ENCODE measurements at regions not wholly inside any gene's neighbourhood (a gene's known extent, or its start where the extent isn't known, plus 50 kb on each side); places are given as distances from the start of the nearest gene placed in this dataset.

- H3K9me3 Mint-ChIP-seq (ENCODE audit: insufficient read depth): no peaks in the 10 kb centered on the region
- ChIA-PET POLR2A (no interaction called here), CTCF (no interaction called here)
- no peaks in the 10 kb centered on the region for H3K4me1 Mint-ChIP-seq
- no peak overlapping the region for H3K4me2 ChIP-seq (replicated peaks; ENCODE audit: low read depth, low read length, poor library complexity, severe bottlenecking)
- H3K27ac Mint-ChIP-seq: no peak overlapping the region
- intact Hi-C loops (cut with micrococcal nuclease): no loop called here
- H3K4me3 ChIP-seq (ENCODE audit: control extremely low read depth in 1 of 5, extremely low read depth in 1 of 5, insufficient read depth in 1 of 5, low read depth in 2 of 5, low read length in 4 of 5): no peak overlapping the region
- H3K9ac ChIP-seq (ENCODE audit: low read length): no peak overlapping the region
- no peaks in the 10 kb centered on the region for H4K20me1 ChIP-seq (ENCODE audit: control insufficient read depth, insufficient read depth, low read length, poor library complexity, severe bottlenecking)
- no peak for TF ChIP-seq CTCF (IDR thresholded peaks at IDR 0.05)
- no peak for TF ChIP-seq EZH2 (IDR thresholded peaks at IDR 0.05; ENCODE audit: borderline replicate concordance, insufficient read depth, low read depth, low read length, poor library complexity, severe bottlenecking)
- H3K27me3 Mint-ChIP-seq: no peaks in the 10 kb centered on the region
- H3K36me3 ChIP-seq (replicated peaks in 1 of 2; ENCODE audit: control extremely low read depth in 1 of 2, control insufficient read depth in 1 of 2, extremely low read depth in 1 of 2, insufficient read depth in 2 of 2, low read length in 1 of 2): no peaks in the 10 kb centered on the region
- H3K4me3 Mint-ChIP-seq: no peak overlapping the region
- H3K27me3 ChIP-seq (replicated peaks in 1 of 4; ENCODE audit: control extremely low read depth in 1 of 4, control insufficient read depth in 3 of 4, insufficient read depth in 4 of 4, low read length in 3 of 4): no peaks in the 10 kb centered on the region
- H2AFZ ChIP-seq (ENCODE audit: insufficient read depth, low read depth, low read length, poor library complexity, severe bottlenecking): no peak overlapping the region
- H3K27ac ChIP-seq (ENCODE audit: low read length in 2 of 2): no peak overlapping the region
- H3K4me1 ChIP-seq (ENCODE audit: control insufficient read depth in 2 of 2, insufficient read depth in 2 of 2, low read length in 2 of 2): no peaks in the 10 kb centered on the region
- DNase-seq (no peak), ATAC-seq (ENCODE audit: low read depth) (no peak)
- H3K79me2 ChIP-seq (ENCODE audit: control insufficient read depth, insufficient read depth, low read length): no peaks in the 10 kb centered on the region
- no CpG with 5 or more reads among the region's 1 CpG for WGBS (ENCODE audit: insufficient coverage)
- peaks cover 0 to 5% (median 0%) of the 10 kb centered on the region in 3 donors for H3K9me3 ChIP-seq (ENCODE audit: control extremely low read depth in 1 of 3, control insufficient read depth in 2 of 3, insufficient read depth in 1 of 3, low read length in 2 of 3)
Measured at GRCh38 chr6:94902974-94903628, 674.2 kb upstream of the MANEA start.

- Histone ChIP-seq H3K27ac (ENCODE audit: low read length in 2 of 2) (no peak overlapping the region), H3K4me1 (ENCODE audit: control insufficient read depth in 2 of 2, insufficient read depth in 2 of 2, low read length in 2 of 2) (no peaks in the 10 kb centered on the region), H3K9ac (ENCODE audit: low read length) (no peak overlapping the region), H3K27me3 (replicated peaks in 1 of 4; ENCODE audit: control extremely low read depth in 1 of 4, control insufficient read depth in 3 of 4, insufficient read depth in 4 of 4, low read length in 3 of 4) (no peaks in the 10 kb centered on the region), H4K20me1 (ENCODE audit: control insufficient read depth, insufficient read depth, low read length, poor library complexity, severe bottlenecking) (no peaks in the 10 kb centered on the region), H3K4me2 (replicated peaks; ENCODE audit: low read depth, low read length, poor library complexity, severe bottlenecking) (no peak overlapping the region), H2AFZ (ENCODE audit: insufficient read depth, low read depth, low read length, poor library complexity, severe bottlenecking) (no peak overlapping the region), H3K79me2 (ENCODE audit: control insufficient read depth, insufficient read depth, low read length) (no peaks in the 10 kb centered on the region), H3K4me3 (ENCODE audit: control extremely low read depth in 1 of 5, extremely low read depth in 1 of 5, insufficient read depth in 1 of 5, low read depth in 2 of 5, low read length in 4 of 5) (no peak overlapping the region), H3K36me3 (replicated peaks in 1 of 2; ENCODE audit: control extremely low read depth in 1 of 2, control insufficient read depth in 1 of 2, extremely low read depth in 1 of 2, insufficient read depth in 2 of 2, low read length in 1 of 2) (no peaks in the 10 kb centered on the region), H3K9me3 (ENCODE audit: control extremely low read depth in 1 of 3, control insufficient read depth in 2 of 3, insufficient read depth in 1 of 3, low read length in 2 of 3) (peaks cover 0 to 5% (median 0%) of the 10 kb centered on the region in 3 donors)
- Mint-ChIP-seq H3K27me3 (no peaks in the 10 kb centered on the region), H3K4me3 (no peak overlapping the region), H3K4me1 (no peaks in the 10 kb centered on the region), H3K9me3 (ENCODE audit: insufficient read depth) (no peaks in the 10 kb centered on the region), H3K27ac (no peak overlapping the region)
- TF ChIP-seq CTCF (IDR thresholded peaks at IDR 0.05): no peak
- TF ChIP-seq EZH2 (IDR thresholded peaks at IDR 0.05; ENCODE audit: borderline replicate concordance, insufficient read depth, low read depth, low read length, poor library complexity, severe bottlenecking): no peak
- intact Hi-C loops (cut with micrococcal nuclease): no loop called here
- POLR2A ChIA-PET: no interaction called here
- WGBS (ENCODE audit: insufficient coverage): no CpG with 5 or more reads among the region's 2 CpGs
- DNase-seq (no peak), ATAC-seq (ENCODE audit: low read depth) (no peak)
- CTCF ChIA-PET: no interaction called here
Measured at GRCh38 chr6:94899191-94899590, 678.1 kb upstream of the MANEA start.

Measured in B cell (primary cell).